Neuronal stem cell (in vitro differentiated cells): ENCODE measurements at regions not wholly inside any gene's neighbourhood (a gene's known extent, or its start where the extent isn't known, plus 50 kb on each side); places are given as distances from the start of the nearest gene placed in this dataset.

Source experiments
- DNase-seq: peaks from one replicate; pipeline ENCODE4 v3.0.0-alpha.2; 2013; ENCODE audit warnings: low spot score
- H2AFZ ChIP-seq: one replicate; pipeline ENCODE4 v1.6.1; 2013; ENCODE audit warnings: mild to moderate bottlenecking, low read length, inconsistent platforms
- H2AK5ac ChIP-seq: 2 replicates; pipeline ENCODE4 v1.6.1; 2013; ENCODE audit warnings: low read depth, mild to moderate bottlenecking, inconsistent platforms, low read length, moderate library complexity, mixed read lengths
- H2BK120ac ChIP-seq: 2 replicates; pipeline ENCODE4 v1.6.1; 2013; ENCODE audit warnings: low read depth, mild to moderate bottlenecking, inconsistent platforms, low read length, moderate library complexity, mixed read lengths
- H2BK12ac ChIP-seq: one replicate; pipeline ENCODE4 v1.6.1; 2013; ENCODE audit warnings: low read length, inconsistent platforms
- H2BK15ac ChIP-seq: 2 replicates; pipeline ENCODE4 v1.6.1; 2013; ENCODE audit warnings: mild to moderate bottlenecking, low read length, inconsistent platforms, mixed read lengths
- H2BK5ac ChIP-seq: one replicate; pipeline ENCODE4 v1.6.1; 2013; ENCODE audit warnings: inconsistent platforms, mild to moderate bottlenecking, low read length, moderate library complexity
- H3K14ac ChIP-seq: one replicate; pipeline ENCODE4 v1.6.1; 2013; ENCODE audit warnings: low read length, inconsistent platforms
- H3K18ac ChIP-seq: 2 replicates; pipeline ENCODE4 v1.6.1; 2013; ENCODE audit warnings: low read length, inconsistent platforms
- H3K23ac ChIP-seq: 2 replicates; pipeline ENCODE4 v1.6.1; 2013; ENCODE audit warnings: low read depth, mild to moderate bottlenecking, mixed read lengths, low read length, inconsistent platforms; ENCODE audit not compliant: poor library complexity
- H3K27ac ChIP-seq: replicated peaks from 3 replicates; pipeline ENCODE4 v1.5.1; 2013; ENCODE audit warnings: low read length, inconsistent platforms
- H3K27me3 ChIP-seq, 3 experiments: 2 replicates each; pipeline ENCODE4 v1.6.1; 2013; ENCODE audit warnings: low read length in 3 of 3, mild to moderate bottlenecking in 2 of 3, inconsistent platforms in 1 of 3, low read depth in 1 of 3, mixed read lengths in 1 of 3, moderate library complexity in 1 of 3; ENCODE audit not compliant: control insufficient read depth in 3 of 3, insufficient read depth in 3 of 3
- H3K36me3 ChIP-seq, 2 donors: replicated peaks in 1 of 2; 2 replicates each; pipeline ENCODE4 v1.6.1; 2013; ENCODE audit warnings: low read length in 2 of 2; ENCODE audit not compliant: control insufficient read depth in 2 of 2, insufficient read depth in 2 of 2
- H3K4ac ChIP-seq: 2 replicates; pipeline ENCODE4 v1.6.1; 2013; ENCODE audit warnings: inconsistent platforms, mild to moderate bottlenecking, low read length, moderate library complexity
- H3K4me1 ChIP-seq, 2 donors: 1 replicate in 1 of 2; 2 replicates in 1 of 2; pipeline ENCODE4 v1.6.1; 2013; ENCODE audit warnings: low read length in 2 of 2, low read depth in 1 of 2; ENCODE audit not compliant: control insufficient read depth in 2 of 2, insufficient read depth in 1 of 2
- H3K4me2 ChIP-seq: one replicate; pipeline ENCODE4 v1.6.1; 2013; ENCODE audit warnings: mild to moderate bottlenecking, low read length, inconsistent platforms; ENCODE audit not compliant: insufficient read depth, poor library complexity, severe bottlenecking
- H3K4me3 ChIP-seq, 2 donors: 2 replicates each; pipeline ENCODE4 v1.5.1; 2013; ENCODE audit warnings: low read length in 2 of 2, mild to moderate bottlenecking in 2 of 2, inconsistent platforms in 1 of 2, moderate library complexity in 1 of 2
- H3K79me1 ChIP-seq: one replicate; pipeline ENCODE4 v1.6.1; 2013; ENCODE audit warnings: low read depth, mild to moderate bottlenecking, inconsistent platforms, low read length, moderate library complexity
- H3K9ac ChIP-seq: one replicate; pipeline ENCODE4 v1.6.1; 2013; ENCODE audit warnings: mild to moderate bottlenecking, low read depth, low read length, inconsistent platforms; ENCODE audit not compliant: poor library complexity
- H3K9me3 ChIP-seq, 2 donors: replicated peaks in 1 of 2; 2 replicates each; pipeline versions ENCODE3 to v1.6.1; 2013; ENCODE audit warnings: low read length in 2 of 2, mild to moderate bottlenecking in 2 of 2, inconsistent platforms in 1 of 2, low read depth in 1 of 2, mixed read lengths in 1 of 2, moderate library complexity in 1 of 2; ENCODE audit not compliant: control insufficient read depth in 2 of 2, insufficient read depth in 1 of 2
- H4K8ac ChIP-seq: one replicate; pipeline ENCODE4 v1.6.1; 2013; ENCODE audit warnings: low read depth, mild to moderate bottlenecking, inconsistent platforms, low read length, moderate library complexity
- H4K91ac ChIP-seq: one replicate; pipeline ENCODE4 v1.6.1; 2013; ENCODE audit warnings: low read length, low read depth, mild to moderate bottlenecking, inconsistent platforms; ENCODE audit not compliant: poor library complexity
- WGBS, 2 donors: extraction: QIAGEN DNeasy Blood & Tissue Kit; methylation state at CpG; one replicate each; pipeline ENCODE4 v1.1.7; 2013; ENCODE audit warnings: missing lambda C conversion rate in 2 of 2, mixed read lengths in 1 of 2; ENCODE audit not compliant: insufficient read length in 2 of 2, insufficient replicate concordance in 1 of 2; ENCODE audit errors: extremely low coverage in 2 of 2; 5-methylcytosine and 5-hydroxymethylcytosine counted together

GRCh38 chr6:147117580-147117979 is 86.6 kb upstream of the STXBP5 start:
- no peak overlapping the region for H3K14ac ChIP-seq
- no peak overlapping the region for H2AFZ ChIP-seq
- H3K27ac ChIP-seq = no peak overlapping the region
- H3K79me1 ChIP-seq = no peaks in the 10 kb centered on the region
- H2BK5ac ChIP-seq = no peak overlapping the region
- no peak overlapping the region for H4K91ac ChIP-seq
- no peak overlapping the region for H2AK5ac ChIP-seq
- no peak overlapping the region for H2BK12ac ChIP-seq
- no CpG with 5 or more reads among the region's 4 CpGs for whole genome bisulfite sequencing, 2 donors
- H2BK120ac ChIP-seq = no peak overlapping the region
- H3K18ac ChIP-seq = no peak overlapping the region
- no peak overlapping the region for H3K4me2 ChIP-seq
- no peaks in the 10 kb centered on the region for H3K36me3 ChIP-seq
- no peaks in the 10 kb centered on the region for H3K27me3 ChIP-seq
- no peak overlapping the region for H2BK15ac ChIP-seq
- H3K9me3 ChIP-seq = no peaks in the 10 kb centered on the region
- H4K8ac ChIP-seq = no peak overlapping the region
- DNase-seq = no peak
- H3K4ac ChIP-seq = no peak overlapping the region
- no peak overlapping the region for H3K23ac ChIP-seq
- no peak overlapping the region for H3K4me3 ChIP-seq
- H3K9ac ChIP-seq = no peak overlapping the region
- H3K4me1 ChIP-seq = peaks cover 0 to 2% of the 10 kb centered on the region in 2 donors

GRCh38 chr6:147119310-147119709 is 84.9 kb upstream of the STXBP5 start:
- Histone ChIP-seq H2BK12ac (no peak overlapping the region), H2AFZ (no peak overlapping the region), H3K79me1 (no peaks in the 10 kb centered on the region), H3K18ac (no peak overlapping the region), H2AK5ac (no peak overlapping the region), H3K4me2 (no peak overlapping the region), H3K27me3 (no peaks in the 10 kb centered on the region), H4K91ac (no peak overlapping the region), H2BK5ac (no peak overlapping the region), H3K4me3 (no peak overlapping the region), H3K23ac (no peak overlapping the region), H3K9ac (no peak overlapping the region), H2BK120ac (no peak overlapping the region), H3K27ac (no peak overlapping the region), H2BK15ac (no peak overlapping the region), H3K4ac (no peak overlapping the region), H3K36me3 (no peaks in the 10 kb centered on the region), H3K4me1 (peaks cover 0 to 2% of the 10 kb centered on the region in 2 donors), H3K9me3 (no peaks in the 10 kb centered on the region), H3K14ac (no peak overlapping the region), H4K8ac (no peak overlapping the region)
- WGBS, 2 donors = no CpG with 5 or more reads among the region's 4 CpGs
- DNase-seq = no peak

GRCh38 chr6:147122823-147123222 is 81.4 kb upstream of the STXBP5 start:
- Histone ChIP-seq H4K8ac (no peak overlapping the region), H4K91ac (no peak overlapping the region), H3K79me1 (no peaks in the 10 kb centered on the region), H2BK5ac (no peak overlapping the region), H3K23ac (no peak overlapping the region), H3K18ac (no peak overlapping the region), H2BK120ac (no peak overlapping the region), H3K4me2 (no peak overlapping the region), H2BK15ac (no peak overlapping the region), H3K9ac (no peak overlapping the region), H3K27ac (no peak overlapping the region), H2AFZ (no peak overlapping the region), H2AK5ac (no peak overlapping the region), H3K4me3 (no peak overlapping the region), H3K36me3 (no peaks in the 10 kb centered on the region), H3K4ac (no peak overlapping the region), H2BK12ac (no peak overlapping the region), H3K9me3 (no peaks in the 10 kb centered on the region), H3K4me1 (no peaks in the 10 kb centered on the region), H3K14ac (no peak overlapping the region), H3K27me3 (no peaks in the 10 kb centered on the region)
- DNase-seq = no peak
- WGBS, 2 donors = no CpG with 5 or more reads among the region's 1 CpG

- no peak overlapping the region for H3K4ac ChIP-seq
- no peak overlapping the region for H3K14ac ChIP-seq
- no peaks in the 10 kb centered on the region for H3K36me3 ChIP-seq
- no peak overlapping the region for H4K8ac ChIP-seq
- no peaks in the 10 kb centered on the region for H3K79me1 ChIP-seq
- H3K9me3 ChIP-seq = no peaks in the 10 kb centered on the region
- peaks cover 0 to 2% of the 10 kb centered on the region in 2 donors for H3K4me1 ChIP-seq
- DNase-seq = no peak
- H2AFZ ChIP-seq = peak overlapping the region; percentile 37
- H2BK120ac ChIP-seq = no peak overlapping the region
- H3K27me3 ChIP-seq = no peaks in the 10 kb centered on the region
- no peak overlapping the region for H3K4me2 ChIP-seq
- H4K91ac ChIP-seq = no peak overlapping the region
- no CpG with 5 or more reads among the region's 6 CpGs for WGBS, 2 donors
- H3K9ac ChIP-seq = no peak overlapping the region
- H3K23ac ChIP-seq = no peak overlapping the region
- H2AK5ac ChIP-seq = no peak overlapping the region
- no peak overlapping the region for H3K4me3 ChIP-seq
- no peak overlapping the region for H3K18ac ChIP-seq
- H2BK15ac ChIP-seq = no peak overlapping the region
- H2BK5ac ChIP-seq = no peak overlapping the region
- no peak overlapping the region for H3K27ac ChIP-seq
- no peak overlapping the region for H2BK12ac ChIP-seq
Measured at GRCh38 chr6:147126618-147127022, 77.6 kb upstream of the STXBP5 start.
